NCI-H82 treated with DMSO at 0.1 percent for 48 hours (cell line): ENCODE measurements at regions not wholly inside any gene's neighbourhood (a gene's known extent, or its start where the extent isn't known, plus 50 kb on each side); places are given as distances from the start of the nearest gene placed in this dataset.

Source experiments
- DNase-seq: peaks from one replicate; lab custom pipeline; 2025; ENCODE audit not compliant: unreplicated experiment; lab: John Stamatoyannopoulos, UW

DNA sequence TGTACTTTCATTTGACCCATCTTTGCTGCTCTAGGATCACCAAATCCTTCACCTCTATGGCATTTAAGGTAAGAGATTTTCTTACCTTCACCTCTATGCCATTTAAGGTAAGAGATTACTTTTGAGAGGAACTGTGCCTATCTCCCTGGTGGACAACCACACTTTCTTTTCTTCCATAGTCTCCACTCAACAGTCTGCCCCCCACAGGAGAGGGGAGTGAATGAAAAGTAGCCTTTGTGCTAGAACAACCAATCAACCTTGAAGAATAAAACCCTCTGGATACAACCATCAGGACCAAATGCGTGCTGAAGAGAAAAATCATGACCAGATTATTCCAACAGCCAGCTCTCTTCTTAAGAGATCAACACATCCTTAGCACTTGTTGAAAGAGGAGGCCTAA is 258.6 kb upstream of the TMPO start:
- no peak for DNase-seq

GRCh38 chr12:98259693-98260092 is 255.7 kb upstream of the TMPO start:
- DNase-seq, result no peak

DNA sequence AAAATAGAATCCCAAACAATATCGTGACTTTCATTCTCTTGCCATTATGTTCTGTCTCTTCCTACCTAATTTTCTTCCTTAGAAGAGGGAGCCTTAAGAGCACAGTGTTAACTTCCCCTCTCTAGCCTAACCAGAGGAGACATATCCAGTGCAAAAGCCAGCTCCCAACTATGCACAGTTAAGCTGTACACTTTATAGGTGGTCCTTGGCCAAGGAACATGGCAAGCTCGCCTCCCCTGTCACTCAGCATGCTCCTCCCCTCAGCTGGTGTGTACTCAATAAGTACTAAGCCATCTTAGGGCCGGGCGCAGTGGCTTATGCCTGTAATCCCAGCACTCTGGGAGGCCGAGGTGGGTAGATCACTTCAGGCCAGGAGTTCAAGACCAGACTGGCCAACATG is 255.1 kb upstream of the TMPO start:
- no peak for DNase-seq

- no peak for DNase-seq
These were observed 252.5 kb upstream of the TMPO start for GRCh38 chr12:98262902-98263301.

DNA sequence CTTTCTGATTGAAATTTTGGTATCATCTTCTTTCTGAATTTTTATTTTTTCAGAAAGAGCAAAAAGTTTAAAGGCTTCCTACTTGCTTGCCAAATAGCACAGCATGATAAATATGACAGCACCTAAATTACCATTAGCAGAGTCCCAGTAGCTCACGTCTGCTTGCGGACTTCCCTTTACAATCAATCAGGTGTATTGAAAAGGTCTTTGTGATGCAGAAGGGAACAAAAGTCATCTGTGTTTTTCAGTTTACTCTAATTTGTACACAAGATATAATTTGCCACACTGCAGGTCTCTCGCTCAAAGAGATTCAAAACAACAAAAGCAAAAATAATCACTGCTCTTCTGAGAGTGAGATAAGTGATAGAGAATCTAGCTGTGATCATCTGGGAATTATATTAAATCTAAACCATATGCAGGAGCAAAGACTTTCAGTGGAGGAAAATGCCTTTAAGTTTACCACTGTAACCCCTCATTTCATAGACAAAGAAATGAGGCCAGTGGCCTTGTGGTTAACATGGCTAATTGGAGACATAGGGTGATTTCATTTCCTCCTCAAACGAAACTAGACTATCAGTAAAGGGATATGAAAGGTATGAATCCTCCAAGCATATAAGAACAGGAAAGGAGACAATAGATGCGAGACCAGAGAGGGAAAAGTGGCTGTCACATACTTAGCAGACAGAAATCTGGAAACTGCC is 240.8 kb upstream of the TMPO start:
- no peak for DNase-seq

DNA sequence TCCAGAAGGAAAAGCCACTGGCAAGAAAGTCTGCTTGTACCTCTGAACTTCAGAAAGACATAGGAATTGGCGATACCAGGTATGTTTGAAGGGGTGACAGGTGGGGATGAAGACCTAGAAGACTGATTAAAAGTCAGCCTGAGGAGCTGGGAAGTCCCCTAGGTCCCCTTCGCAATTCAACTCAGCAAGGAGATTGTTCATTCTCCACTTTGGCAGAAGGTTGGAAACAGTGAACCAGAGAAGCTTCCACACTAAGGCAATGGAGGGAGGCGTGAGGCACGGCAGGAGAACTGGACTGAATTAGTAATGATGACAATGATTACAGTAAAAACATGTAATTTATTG is 240.3 kb upstream of the TMPO start:
- no peak for DNase-seq

- no peak for DNase-seq
These were observed 235.2 kb upstream of the TMPO start for GRCh38 chr12:98280152-98280551.

GRCh38 chr12:98280621-98281020 is 234.8 kb upstream of the TMPO start:
- DNase-seq, result no peak

DNA sequence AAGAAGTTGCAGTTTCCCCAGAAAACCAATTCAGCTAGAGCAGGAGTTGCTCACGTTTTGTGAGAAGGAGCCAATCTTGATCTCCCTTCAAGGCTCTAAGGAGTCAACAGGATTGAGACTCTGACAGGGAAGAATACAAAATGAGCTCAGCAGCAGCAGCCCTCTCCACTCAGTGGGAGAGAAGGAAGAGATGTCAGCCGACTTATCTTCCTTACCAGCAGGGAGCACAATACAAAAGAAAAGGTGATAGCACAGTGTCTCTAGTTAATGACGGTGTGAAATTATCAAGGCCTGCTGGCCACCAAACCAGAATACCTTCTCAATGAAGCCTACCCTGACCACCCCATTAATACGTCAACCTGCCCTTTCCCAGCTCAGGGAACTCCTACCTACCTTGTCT is 223.6 kb upstream of the TMPO start:
- no peak for DNase-seq

GRCh38 chr12:98294051-98294805 is 221.2 kb upstream of the TMPO start:
- no peak for DNase-seq

DNA sequence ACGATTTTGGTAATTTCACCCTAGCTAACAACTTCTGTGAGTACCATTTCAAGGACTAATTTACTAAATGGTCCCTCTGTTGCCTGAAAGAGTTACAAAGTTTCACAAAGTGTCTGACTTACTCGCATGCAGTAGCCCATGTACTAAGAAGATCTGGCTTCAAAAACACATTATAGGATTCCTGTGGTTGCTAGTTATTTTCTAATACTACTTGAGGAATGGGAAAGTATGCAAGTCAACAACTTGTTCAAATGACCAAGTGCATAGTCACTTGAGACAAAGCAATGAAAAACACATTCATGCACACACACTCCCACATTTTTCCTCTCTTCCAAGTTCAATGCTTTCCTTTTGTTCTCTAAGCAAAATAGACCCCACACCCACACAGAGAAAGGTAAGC is 219.7 kb upstream of the TMPO start:
- no peak for DNase-seq

- DNase-seq, result no peak
These were observed 218.8 kb upstream of the TMPO start for GRCh38 chr12:98296462-98297079.

- DNase-seq, result no peak
These were observed 217.9 kb upstream of the TMPO start for GRCh38 chr12:98297538-98297937.

GRCh38 chr12:98308141-98308540 is 207.2 kb upstream of the TMPO start:
- DNase-seq, result no peak

DNA sequence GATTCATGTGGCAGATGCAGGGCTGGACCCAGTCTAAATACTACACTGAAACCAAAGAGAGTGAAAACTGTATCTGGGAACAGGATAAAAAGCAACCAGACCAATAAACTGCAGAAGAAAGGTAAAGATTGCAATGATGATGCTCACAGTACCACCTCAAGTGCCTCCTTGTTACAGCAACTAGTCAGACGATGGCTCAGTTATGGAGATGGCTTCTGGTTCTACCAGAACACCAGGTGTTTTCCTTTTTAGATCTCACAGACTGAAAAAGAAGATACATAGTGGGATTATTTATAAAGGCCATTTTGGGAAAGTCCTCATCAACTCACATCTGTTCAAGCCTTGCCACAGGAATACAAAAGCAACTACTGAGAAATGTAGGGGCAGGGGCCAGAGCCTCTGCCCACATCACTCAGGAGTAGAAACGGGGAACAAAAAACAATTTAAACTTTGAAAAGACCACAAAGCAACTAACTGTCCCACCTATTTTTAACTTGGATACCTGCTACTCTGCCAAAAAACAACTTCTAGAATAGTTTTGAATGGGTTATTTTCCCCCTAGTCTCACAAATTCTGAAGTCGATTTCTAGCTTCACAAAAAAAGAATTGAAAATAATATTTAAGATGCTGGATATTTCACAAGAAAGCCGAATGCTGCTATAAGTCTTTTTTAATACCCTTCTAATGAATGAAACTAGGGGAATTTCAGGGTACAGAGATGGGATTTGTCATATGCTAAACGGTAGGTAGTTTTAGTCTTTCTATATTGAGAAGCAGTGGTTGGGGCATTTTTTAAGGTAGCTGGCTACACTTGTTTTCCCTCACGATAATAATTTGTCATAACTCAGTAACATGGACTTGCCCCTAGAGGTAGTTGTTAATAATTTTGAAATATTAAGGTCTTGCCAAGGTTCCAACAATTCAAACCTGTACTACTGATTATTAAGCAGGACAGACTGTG is 197.2 kb upstream of the TMPO start:
- DNase-seq, result no peak

DNA sequence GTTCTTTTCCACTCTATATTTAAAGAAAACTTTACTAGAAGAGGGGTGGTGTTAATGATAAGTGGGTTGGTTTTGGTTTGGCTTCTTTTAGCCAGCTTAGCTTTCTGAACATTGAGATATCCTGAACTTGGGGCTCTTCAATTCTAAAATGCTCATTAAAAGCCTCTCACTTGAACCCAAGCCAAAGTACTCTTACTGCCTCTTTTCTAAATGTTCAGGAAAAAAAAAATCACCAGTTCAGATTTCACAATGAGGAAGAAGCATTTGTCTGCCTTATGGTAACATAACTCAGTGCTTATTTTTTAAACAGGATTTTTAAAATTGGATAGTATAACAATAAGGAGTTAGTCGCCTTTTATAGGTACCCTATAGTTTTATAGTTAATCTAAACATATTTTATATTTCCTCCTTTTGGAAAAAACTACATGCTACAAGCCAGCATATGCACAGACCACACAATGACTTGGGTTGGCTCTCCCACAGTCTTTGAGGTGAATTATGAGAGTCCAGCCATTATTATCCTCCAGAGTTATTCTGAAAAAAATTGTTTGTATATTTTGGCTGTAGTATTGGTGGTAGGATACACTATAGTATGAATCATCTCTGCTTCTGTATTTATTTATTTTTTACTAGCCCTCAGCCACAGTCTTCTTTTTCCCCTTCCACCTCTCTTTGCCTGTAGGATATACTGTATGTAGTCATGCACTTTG is 195.5 kb upstream of the TMPO start:
- no peak for DNase-seq

GRCh38 chr12:98325003-98325402 is 190.4 kb upstream of the TMPO start:
- no peak for DNase-seq

DNA sequence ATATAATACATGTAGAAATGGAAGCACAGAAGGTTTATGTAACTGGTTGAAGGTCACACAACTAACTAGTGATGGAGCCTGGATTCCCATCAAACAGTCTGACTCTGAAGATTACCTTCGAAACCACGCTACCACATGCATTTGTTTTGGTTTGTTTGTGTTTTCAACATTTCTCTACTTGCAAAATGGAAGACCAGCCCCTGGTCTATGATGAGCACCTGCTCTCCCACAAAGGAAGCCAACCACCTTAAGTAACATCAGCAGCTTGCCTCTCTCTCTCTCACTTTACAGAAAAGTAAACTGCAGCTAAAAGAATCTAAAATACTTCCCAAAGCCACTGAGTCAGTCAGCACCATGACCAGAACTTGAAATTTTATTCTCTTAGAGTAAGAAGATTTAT is 186.9 kb upstream of the TMPO start:
- no peak for DNase-seq

- no peak for DNase-seq
These were observed 185.8 kb upstream of the TMPO start for GRCh38 chr12:98329589-98329988.

DNA sequence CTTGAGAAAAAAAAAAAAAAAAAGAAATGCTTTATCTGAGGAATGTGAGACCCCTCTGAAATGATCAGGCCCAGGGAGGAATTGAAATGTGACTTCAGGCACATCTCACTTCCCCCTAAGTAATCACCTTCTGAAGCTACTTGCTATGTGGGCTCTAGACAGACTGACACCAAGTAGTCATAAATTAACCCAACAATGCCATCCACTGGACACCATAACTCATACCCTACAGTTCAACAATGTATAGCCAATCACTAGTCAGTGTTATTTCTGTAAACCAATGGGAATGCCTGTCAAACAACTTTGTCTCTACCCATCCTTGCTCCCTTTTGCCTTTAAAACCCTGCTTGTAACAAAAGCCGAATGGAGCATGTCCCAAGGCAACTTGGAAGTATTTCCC is 182.7 kb upstream of the TMPO start:
- no peak for DNase-seq

GRCh38 chr12:98334768-98335167 is 180.6 kb upstream of the TMPO start:
- no peak for DNase-seq
